Testis (tissue), 2 donors: ENCODE measurements at regions not wholly inside any gene's neighbourhood (a gene's known extent, or its start where the extent isn't known, plus 50 kb on each side); places are given as distances from the start of the nearest gene placed in this dataset.

Experiments
- CTCF ChIP-seq, 3 experiments: fragments of 450-650 bp in 2 of 3; fragments of 200-600 bp in 1 of 3; sonication (generic) in 1 of 3; IDR thresholded peaks; one replicate each; pipeline ENCODE4 v1.5.1; 2016 to 2019; ENCODE audit warnings: antibody characterized with exemption in 3 of 3, mild to moderate bottlenecking in 2 of 3, moderate library complexity in 1 of 3
- POLR2A ChIP-seq: fragments of 450-650 bp; IDR thresholded peaks from one replicate; pipeline ENCODE4 v1.6.1; 2017; ENCODE audit warnings: antibody characterized with exemption, mild to moderate bottlenecking, moderate library complexity

- TF ChIP-seq CTCF (IDR thresholded peaks at IDR 0.05) (peak in 1 of 3 experiments; percentile 23), POLR2A (no peak)
These were observed 58.3 kb upstream of the ALDH1B1 start for GRCh38 chr9:38334234-38334633.
